H1 (cell line): ENCODE measurements at regions not wholly inside any gene's neighbourhood (a gene's known extent, or its start where the extent isn't known, plus 50 kb on each side); places are given as distances from the start of the nearest gene placed in this dataset.

Source experiments
- CTCF ChIA-PET: fragments of 300-600 bp; sonication (Branson Sonifier 250); formaldehyde crosslinking; loops from one replicate; lab custom pipeline; 2021; ENCODE audit not compliant: partially characterized antibody; lab: Charles Lee
- POLR2A ChIA-PET: fragments of 300-600 bp; sonication (Branson Sonifier 250); formaldehyde crosslinking; loops from one replicate; lab custom pipeline; 2021; ENCODE audit warnings: inconsistent platforms; ENCODE audit not compliant: partially characterized antibody; lab: Charles Lee
- DNase-seq, 2 experiments: peaks; one replicate each; pipeline versions ENCODE4 v3.0.0 to v3.0.0-alpha.2; 2010 to 2022; ENCODE audit warnings: low spot score in 2 of 2, low read depth in 1 of 2, mixed read lengths in 1 of 2
- FAIRE-seq: peaks from 2 replicates; lab custom pipeline; 2011; peaks lifted over from hg19 to GRCh38; lab: Jason Lieb, UNC
- H2AFZ ChIP-seq: 2 replicates; pipeline ENCODE4 v1.8.1; 2012; ENCODE audit warnings: low read length, inconsistent platforms
- H2AK5ac ChIP-seq: 2 replicates; pipeline ENCODE4 v1.6.1; 2013; ENCODE audit warnings: low read depth, low read length
- H2BK120ac ChIP-seq: replicated peaks from 2 replicates; pipeline ENCODE3; 2013; ENCODE audit warnings: low read depth, low read length, inconsistent platforms
- H2BK12ac ChIP-seq: 2 replicates; pipeline ENCODE4 v1.6.1; 2013; ENCODE audit warnings: low read depth, low read length
- H2BK15ac ChIP-seq: 2 replicates; pipeline ENCODE4 v1.6.1; 2013; ENCODE audit warnings: low read length
- H2BK20ac ChIP-seq: 2 replicates; pipeline ENCODE4 v1.6.1; 2013; ENCODE audit warnings: low read length
- H2BK5ac ChIP-seq: 2 replicates; pipeline ENCODE4 v1.6.1; 2013; ENCODE audit warnings: low read depth, low read length
- H3K14ac ChIP-seq: 2 replicates; pipeline ENCODE4 v1.6.1; 2013; ENCODE audit warnings: inconsistent platforms; ENCODE audit not compliant: insufficient read length
- H3K18ac ChIP-seq: 2 replicates; pipeline ENCODE4 v1.6.1; 2013; ENCODE audit warnings: low read length; ENCODE audit errors: extremely low read depth
- H3K23ac ChIP-seq: 2 replicates; pipeline ENCODE4 v1.6.1; 2013; ENCODE audit warnings: inconsistent platforms; ENCODE audit not compliant: insufficient read length
- H3K23me2 ChIP-seq: 2 replicates; pipeline ENCODE4 v1.6.1; 2013; ENCODE audit warnings: low read depth, low read length
- H3K27ac ChIP-seq: 2 replicates; pipeline ENCODE4 v1.6.1; 2011; ENCODE audit warnings: low read depth, low read length, inconsistent platforms
- H3K27me3 ChIP-seq, 4 experiments: replicated peaks in 1 of 4; 1 replicate in 1 of 4; 2 replicates in 3 of 4; pipeline versions ENCODE4 v1.6.1 to v1.8.1; 2011 to 2013; ENCODE audit warnings: low read length in 3 of 4, mild to moderate bottlenecking in 3 of 4, inconsistent platforms in 2 of 4, mixed read lengths in 2 of 4, moderate library complexity in 1 of 4; ENCODE audit not compliant: control insufficient read depth in 3 of 4, insufficient read depth in 3 of 4; ENCODE audit errors: extremely low read depth in 1 of 4
- H3K36me3 ChIP-seq, 4 experiments: 2 replicates each; pipeline versions ENCODE4 v1.6.1 to v1.8.1; 2011 to 2013; ENCODE audit warnings: mild to moderate bottlenecking in 4 of 4, low read length in 3 of 4, moderate library complexity in 2 of 4, control low read depth in 1 of 4, inconsistent platforms in 1 of 4; ENCODE audit not compliant: insufficient read depth in 4 of 4, control insufficient read depth in 2 of 4
- H3K4ac ChIP-seq: replicated peaks from 2 replicates; pipeline ENCODE3; 2013; ENCODE audit warnings: low read length, low read depth, mixed read lengths, inconsistent platforms; ENCODE audit not compliant: insufficient read length
- H3K4me1 ChIP-seq, 4 experiments: replicated peaks in 1 of 4; 1 replicate in 1 of 4; 2 replicates in 3 of 4; pipeline versions ENCODE4 v1.6.1 to v1.8.1; 2011 to 2013; ENCODE audit warnings: low read length in 3 of 4, inconsistent platforms in 2 of 4, mixed read lengths in 1 of 4; ENCODE audit not compliant: insufficient read depth in 4 of 4, control insufficient read depth in 3 of 4
- H3K4me2 ChIP-seq, 2 experiments: 2 replicates each; pipeline versions ENCODE4 v1.6.1 to v1.8.1; 2011 to 2013; ENCODE audit warnings: low read depth in 2 of 2, low read length in 2 of 2, control low read depth in 1 of 2, inconsistent platforms in 1 of 2, mild to moderate bottlenecking in 1 of 2; ENCODE audit not compliant: insufficient read depth in 1 of 2
- H3K4me3 ChIP-seq, 4 experiments: fragments of 200-600, 300-600 bp in 1 of 4; sonication (generic), shearing (Covaris generic), sonication (Bioruptor Twin) in 1 of 4; 2 replicates each; pipeline versions ENCODE4 v1.5.1 to v1.8.1; 2011 to 2016; ENCODE audit warnings: low read length in 4 of 4, low read depth in 3 of 4, control low read depth in 2 of 4, inconsistent platforms in 2 of 4, mild to moderate bottlenecking in 2 of 4, mixed read lengths in 1 of 4, moderate library complexity in 1 of 4; ENCODE audit not compliant: insufficient read depth in 2 of 4; ENCODE audit errors: extremely low read depth in 1 of 4
- H3K56ac ChIP-seq: replicated peaks from 2 replicates; pipeline ENCODE3; 2013; ENCODE audit warnings: low read depth, mild to moderate bottlenecking, mixed read lengths, low read length, inconsistent platforms; ENCODE audit not compliant: insufficient read length
- H3K79me1 ChIP-seq: 2 replicates; pipeline ENCODE4 v1.6.1; 2013; ENCODE audit warnings: low read depth, low read length, control low read depth
- H3K79me2 ChIP-seq, 2 experiments: 2 replicates each; pipeline versions ENCODE4 v1.6.1 to v1.8.1; 2012 to 2013; ENCODE audit warnings: low read length in 2 of 2, mild to moderate bottlenecking in 2 of 2, inconsistent platforms in 1 of 2; ENCODE audit not compliant: insufficient read depth in 2 of 2, control insufficient read depth in 1 of 2
- H3K9ac ChIP-seq, 4 experiments: replicated peaks in 1 of 4; 1 replicate in 1 of 4; 2 replicates in 3 of 4; pipeline versions ENCODE4 v1.6.1 to v1.8.1; 2011 to 2013; ENCODE audit warnings: low read depth in 3 of 4, low read length in 3 of 4, control low read depth in 2 of 4, mild to moderate bottlenecking in 2 of 4, moderate library complexity in 2 of 4, inconsistent platforms in 1 of 4; ENCODE audit errors: extremely low read depth in 1 of 4
- H3K9me3 ChIP-seq, 2 experiments: 2 replicates each; pipeline versions ENCODE4 v1.6.1 to v1.8.1; 2012 to 2013; ENCODE audit warnings: mild to moderate bottlenecking in 2 of 2, moderate library complexity in 2 of 2, control low read depth in 1 of 2, inconsistent platforms in 1 of 2, low read depth in 1 of 2, low read length in 1 of 2, mixed read lengths in 1 of 2; ENCODE audit not compliant: insufficient read depth in 2 of 2
- H4K20me1 ChIP-seq, 2 experiments: replicated peaks in 1 of 2; 2 replicates each; pipeline versions ENCODE3 to v1.8.1; 2011 to 2013; ENCODE audit warnings: inconsistent platforms in 2 of 2, low read length in 2 of 2, mild to moderate bottlenecking in 1 of 2; ENCODE audit not compliant: insufficient read depth in 2 of 2, control insufficient read depth in 1 of 2
- H4K5ac ChIP-seq: 2 replicates; pipeline ENCODE4 v1.6.1; 2013; ENCODE audit warnings: low read length, low read depth, mixed read lengths, inconsistent platforms; ENCODE audit not compliant: insufficient read length
- H4K8ac ChIP-seq: 2 replicates; pipeline ENCODE4 v1.8.0; 2013; ENCODE audit warnings: mild to moderate bottlenecking, moderate library complexity, low read length, inconsistent platforms; ENCODE audit not compliant: insufficient read depth; ENCODE audit errors: extremely low read depth
- H4K91ac ChIP-seq: replicated peaks from 2 replicates; pipeline ENCODE3; 2013; ENCODE audit warnings: low read length, mixed read lengths, inconsistent platforms; ENCODE audit not compliant: insufficient read length
- ASH2L ChIP-seq: fragments of 200-600, 300-600 bp; sonication (generic); IDR thresholded peaks from one replicate; pipeline ENCODE4 v1.7.1; 2017; ENCODE audit warnings: low read length
- RBBP5 ChIP-seq: IDR thresholded peaks from 2 replicates; pipeline ENCODE4 v1.7.1; 2012; ENCODE audit warnings: low read depth, mild to moderate bottlenecking, inconsistent platforms, low read length, moderate library complexity, borderline replicate concordance
- TBP ChIP-seq: IDR thresholded peaks from 2 replicates; pipeline ENCODE4 v1.6.1; 2011; ENCODE audit warnings: low read depth, low read length, improper control_type of control experiment
- WGBS, 2 experiments: shearing (Covaris generic) in 1 of 2; methylation state at CpG; one replicate each; pipeline versions ENCODE4 v1.1.6 to v1.1.7; 2013 to 2015; ENCODE audit warnings: low lambda C conversion rate in 2 of 2, mixed read lengths in 2 of 2, inconsistent platforms in 1 of 2, low coverage in 1 of 2, missing lambda C conversion rate in 1 of 2; ENCODE audit not compliant: insufficient replicate concordance in 2 of 2, insufficient coverage in 1 of 2, insufficient read length in 1 of 2; ENCODE audit errors: extremely low coverage in 1 of 2, missing lambda C conversion rate in 1 of 2; 5-methylcytosine and 5-hydroxymethylcytosine counted together

DNA sequence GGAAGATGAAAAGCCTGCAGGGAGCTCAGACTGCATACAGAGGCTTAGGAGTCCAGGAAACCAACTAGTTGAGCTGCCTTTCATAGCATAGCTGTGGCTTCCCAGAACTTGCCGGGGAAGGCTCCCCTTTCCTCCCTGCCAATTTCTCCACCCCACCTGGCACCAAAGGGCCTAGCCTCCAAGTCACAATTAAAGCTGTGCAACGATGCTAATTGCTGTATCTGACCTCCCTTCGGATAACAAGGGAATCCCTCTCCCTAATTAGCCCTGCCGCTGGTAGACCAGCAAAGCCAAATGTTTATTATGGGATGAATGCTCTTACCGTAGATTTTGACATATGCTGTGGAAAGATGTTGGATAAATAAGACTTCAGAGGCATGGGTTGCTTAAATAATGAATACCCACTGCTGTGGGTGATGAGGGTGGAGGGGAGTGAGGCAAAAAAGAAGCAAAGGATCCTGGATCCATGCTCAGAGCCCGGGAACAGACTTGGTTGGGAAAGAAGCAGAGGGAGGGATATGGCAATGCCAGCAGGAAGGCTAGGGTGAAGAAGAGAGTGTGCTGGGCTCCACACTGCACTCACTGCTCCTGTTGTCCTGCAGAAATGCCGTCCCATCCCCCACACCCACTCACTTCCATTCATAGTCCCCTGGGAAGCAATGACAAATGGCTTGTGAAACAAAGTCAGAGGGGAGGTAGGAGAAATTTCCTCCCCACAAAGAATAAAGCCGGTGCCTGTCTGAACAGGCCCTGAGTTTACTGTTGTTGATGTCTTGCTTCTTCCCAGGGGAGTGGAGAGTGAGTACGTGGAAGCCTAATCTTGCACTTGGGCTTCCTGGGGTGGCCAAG lies 608.1 kb upstream of the CADM1 start:
- Histone ChIP-seq H3K23ac (no peak overlapping the region), H4K5ac (no peak overlapping the region), H3K23me2 (no peaks in the 10 kb centered on the region), H3K36me3 (no peaks in the 10 kb centered on the region), H3K9ac (no peak overlapping the region), H2BK120ac (no peak overlapping the region), H2AK5ac (no peak overlapping the region), H4K20me1 (peaks cover 6 to 13% of the 10 kb centered on the region in 2 experiments), H3K79me2 (no peaks in the 10 kb centered on the region), H3K4me2 (no peak overlapping the region), H3K9me3 (no peaks in the 10 kb centered on the region), H3K4ac (no peak overlapping the region), H2BK12ac (no peak overlapping the region), H4K91ac (no peak overlapping the region), H3K56ac (no peak overlapping the region), H3K14ac (no peak overlapping the region), H4K8ac (no peak overlapping the region), H2BK5ac (no peak overlapping the region), H3K18ac (no peak overlapping the region), H3K4me1 (no peaks in the 10 kb centered on the region), H3K4me3 (no peak overlapping the region), H2BK15ac (no peak overlapping the region), H2BK20ac (no peak overlapping the region), H3K27me3 (peaks cover 20 to 46% (median 38%) of the 10 kb centered on the region in 4 experiments), H2AFZ (no peak overlapping the region), H3K79me1 (no peaks in the 10 kb centered on the region; the same call in 1 of the 2 replicates), H3K27ac (no peak overlapping the region)
- POLR2A ChIA-PET = interaction anchor here (0.7 kb wide), 1 partner anchor 9 kb away, joined by 3 read pairs; no protein-coding TSS in a partner anchor
- FAIRE-seq (no peak), DNase-seq (no peak)
- WGBS, 2 experiments = 83% methylated on average over 9 of the region's 9 CpGs; no CpG with 5 or more reads in 1 of the 2 experiments
- CTCF ChIA-PET = interaction anchor here (0.9 to 1.8 kb wide), 3 partner anchors 21 to 102 kb away, joined by 3 to 4 read pairs (median 3); no protein-coding TSS in a partner anchor
- no peak for TF ChIP-seq ASH2L
- TF ChIP-seq TBP = no peak
- no peak for TF ChIP-seq RBBP5
